A549 (cell line): ENCODE measurements at regions not wholly inside any gene's neighbourhood (a gene's known extent, or its start where the extent isn't known, plus 50 kb on each side); places are given as distances from the start of the nearest gene placed in this dataset.

ENCODE experiments used
- CEBPB ChIP-seq, 2 experiments: fragments of >200 bp in 1 of 2; sonication (Bioruptor Twin) in 1 of 2; formaldehyde crosslinking in 1 of 2; IDR thresholded peaks; 2 replicates each; pipeline ENCODE4 v1.6.1; 2012 to 2016
- FOXS1 ChIP-seq: fragments of 250-450 bp; sonication (Bioruptor Pico); IDR thresholded peaks from 2 replicates; pipeline ENCODE4 v1.5.0; 2020; ENCODE audit warnings: mild to moderate bottlenecking, moderate library complexity
- TF ChIP-seq, protein P1 (sequence below): fragments of >200 bp; sonication (Bioruptor Twin); formaldehyde crosslinking; IDR thresholded peaks from 3 replicates; pipeline ENCODE4 v1.5.1; 2016

- TF ChIP-seq, protein P1, sequence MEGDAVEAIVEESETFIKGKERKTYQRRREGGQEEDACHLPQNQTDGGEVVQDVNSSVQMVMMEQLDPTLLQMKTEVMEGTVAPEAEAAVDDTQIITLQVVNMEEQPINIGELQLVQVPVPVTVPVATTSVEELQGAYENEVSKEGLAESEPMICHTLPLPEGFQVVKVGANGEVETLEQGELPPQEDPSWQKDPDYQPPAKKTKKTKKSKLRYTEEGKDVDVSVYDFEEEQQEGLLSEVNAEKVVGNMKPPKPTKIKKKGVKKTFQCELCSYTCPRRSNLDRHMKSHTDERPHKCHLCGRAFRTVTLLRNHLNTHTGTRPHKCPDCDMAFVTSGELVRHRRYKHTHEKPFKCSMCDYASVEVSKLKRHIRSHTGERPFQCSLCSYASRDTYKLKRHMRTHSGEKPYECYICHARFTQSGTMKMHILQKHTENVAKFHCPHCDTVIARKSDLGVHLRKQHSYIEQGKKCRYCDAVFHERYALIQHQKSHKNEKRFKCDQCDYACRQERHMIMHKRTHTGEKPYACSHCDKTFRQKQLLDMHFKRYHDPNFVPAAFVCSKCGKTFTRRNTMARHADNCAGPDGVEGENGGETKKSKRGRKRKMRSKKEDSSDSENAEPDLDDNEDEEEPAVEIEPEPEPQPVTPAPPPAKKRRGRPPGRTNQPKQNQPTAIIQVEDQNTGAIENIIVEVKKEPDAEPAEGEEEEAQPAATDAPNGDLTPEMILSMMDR = no peak
- TF ChIP-seq CEBPB (IDR thresholded peaks at IDR 0.05) = no peak
- TF ChIP-seq FOXS1 (CRISPR knock-in tag) = no peak
Measured at GRCh38 chr5:83810511-83810910, 89.9 kb upstream of the HAPLN1 start.
